Lower leg skin (tissue), 4 donors: ENCODE measurements at regions not wholly inside any gene's neighbourhood (a gene's known extent, or its start where the extent isn't known, plus 50 kb on each side); places are given as distances from the start of the nearest gene placed in this dataset.
A peak's percentile ranks its signal among the peaks of the same experiment; 100 is the strongest.

Experiments
- DNase-seq, 2 donors: peaks; one replicate each; pipeline ENCODE4 v3.0.0-alpha.2; 2019; ENCODE audit warnings: low spot score in 2 of 2
- H3K4me3 ChIP-seq: fragments of 200-600 bp; sonication (generic); 2 replicates; pipeline ENCODE4 v1.5.1; 2017; ENCODE audit warnings: mild to moderate bottlenecking, low read depth; ENCODE audit not compliant: poor library complexity, severe bottlenecking
- CTCF ChIP-seq, 3 donors: fragments of 450-650 bp; IDR thresholded peaks; one replicate each; pipeline ENCODE4 v1.5.1; 2016; ENCODE audit warnings: antibody characterized with exemption in 3 of 3, mild to moderate bottlenecking in 3 of 3, moderate library complexity in 2 of 3
- POLR2A ChIP-seq, 2 donors: fragments of 450-650 bp; IDR thresholded peaks; one replicate each; pipeline ENCODE4 v1.6.1; 2016 to 2017; ENCODE audit warnings: antibody characterized with exemption in 2 of 2, mild to moderate bottlenecking in 1 of 2, moderate library complexity in 1 of 2
- whole genome bisulfite sequencing, 2 donors: methylation state at CpG; one replicate each; pipeline ENCODE4 v1.1.5; 2018; 5-methylcytosine and 5-hydroxymethylcytosine counted together
- intact Hi-C: fragments of 100-400 bp; cut with DNase I; formaldehyde crosslinking; loops from one replicate; pipeline ENCODE4 v1.15.0; 2023; ENCODE audit warnings: low total_unique reads

GRCh38 chr15:79213650-79214049 lies 68.9 kb upstream of the ANKRD34C start:
- TF ChIP-seq CTCF (IDR thresholded peaks at IDR 0.05) (no peak), POLR2A (IDR thresholded peaks at IDR 0.05) (no peak)
- no peak for DNase-seq
- H3K4me3 ChIP-seq = no peak overlapping the region
- intact Hi-C loops = no loop called here
- 59 to 77% methylated on average over 3 of the region's 3 CpGs for WGBS, 2 donors

- 74 to 75% methylated on average over 11 of the region's 11 CpGs for WGBS, 2 donors
- no peak for DNase-seq
Measured at GRCh38 chr15:79212589-79213157, 69.8 kb upstream of the ANKRD34C start.

GRCh38 chr15:79211481-79211880 lies 71.0 kb upstream of the ANKRD34C start:
- H3K4me3 ChIP-seq = no peak overlapping the region
- intact Hi-C loops = no loop called here
- DNase-seq = no peak
- WGBS, 2 donors = 64 to 67% methylated on average over 1 of the region's 1 CpG
- TF ChIP-seq CTCF (IDR thresholded peaks at IDR 0.05) (no peak), POLR2A (IDR thresholded peaks at IDR 0.05) (no peak)

More at GRCh38 chr15:79212589-79213157, 69.8 kb upstream of the ANKRD34C start:
- no peak overlapping the region for H3K4me3 ChIP-seq
- intact Hi-C loops = no loop called here
- no peak for TF ChIP-seq POLR2A (IDR thresholded peaks at IDR 0.05)

- TF ChIP-seq CTCF (IDR thresholded peaks at IDR 0.05) (no peak), POLR2A (IDR thresholded peaks at IDR 0.05) (no peak)
- no peak for DNase-seq
- WGBS, 2 donors = 21 to 27% methylated on average over 17 of the region's 17 CpGs
- no peak overlapping the region for H3K4me3 ChIP-seq
- intact Hi-C loops = no loop called here
Measured at GRCh38 chr15:79209690-79210089, 72.8 kb upstream of the ANKRD34C start.

GRCh38 chr15:79209116-79209515 lies 73.4 kb upstream of the ANKRD34C start:
- H3K4me3 ChIP-seq = no peak overlapping the region
- intact Hi-C loops = no loop called here
- WGBS, 2 donors = 70 to 76% methylated on average over 7 of the region's 7 CpGs
- DNase-seq = peak in 1 of 2 donors; percentile 78
- TF ChIP-seq CTCF (IDR thresholded peaks at IDR 0.05) (no peak), POLR2A (IDR thresholded peaks at IDR 0.05) (no peak)

GRCh38 chr15:79208179-79208578 lies 74.3 kb upstream of the ANKRD34C start:
- DNase-seq = peak in 1 of 2 donors; percentile 42
- TF ChIP-seq CTCF (IDR thresholded peaks at IDR 0.05) (no peak), POLR2A (IDR thresholded peaks at IDR 0.05) (no peak)
- 51 to 66% methylated on average over 3 of the region's 3 CpGs for WGBS, 2 donors
- no peak overlapping the region for H3K4me3 ChIP-seq
- intact Hi-C loops = no loop called here
